Ishikawa (cell line): ENCODE measurements at regions not wholly inside any gene's neighbourhood (a gene's known extent, or its start where the extent isn't known, plus 50 kb on each side); places are given as distances from the start of the nearest gene placed in this dataset.

ENCODE experiments used
- CEBPB ChIP-seq: IDR thresholded peaks from 2 replicates; pipeline ENCODE4 v1.6.1; 2012
- CREB1 ChIP-seq: IDR thresholded peaks from 2 replicates; pipeline ENCODE4 v1.6.1; 2012; ENCODE audit warnings: low read depth
- EGR1 ChIP-seq: IDR thresholded peaks from 2 replicates; pipeline ENCODE4 v1.6.1; 2012
- EP300 ChIP-seq: IDR thresholded peaks from 2 replicates; pipeline ENCODE4 v1.6.1; 2012; ENCODE audit warnings: borderline replicate concordance
- FOXM1 ChIP-seq: IDR thresholded peaks from 2 replicates; pipeline ENCODE4 v1.6.1; 2012; ENCODE audit warnings: low read depth, borderline replicate concordance
- MAX ChIP-seq: IDR thresholded peaks from 2 replicates; pipeline ENCODE4 v1.6.1; 2012
- NFIC ChIP-seq: IDR thresholded peaks from 2 replicates; pipeline ENCODE4 v1.6.1; 2012
- RAD21 ChIP-seq: IDR thresholded peaks from 2 replicates; pipeline ENCODE4 v1.6.1; 2012; ENCODE audit warnings: low read depth
- REST ChIP-seq: IDR thresholded peaks from 2 replicates; pipeline ENCODE4 v1.6.1; 2012; ENCODE audit warnings: low read depth, mild to moderate bottlenecking
- TAF1 ChIP-seq: IDR thresholded peaks from 2 replicates; pipeline ENCODE4 v1.6.1; 2012; ENCODE audit warnings: low read depth, mild to moderate bottlenecking
- TCF12 ChIP-seq: IDR thresholded peaks from 2 replicates; pipeline ENCODE4 v1.6.1; 2012; ENCODE audit warnings: low read depth
- TEAD4 ChIP-seq: IDR thresholded peaks from 2 replicates; pipeline ENCODE4 v1.6.1; 2012
- USF1 ChIP-seq: IDR thresholded peaks from 2 replicates; pipeline ENCODE4 v1.6.1; 2012
- YY1 ChIP-seq: IDR thresholded peaks from 2 replicates; pipeline ENCODE4 v1.6.1; 2012; ENCODE audit warnings: low read depth
- ZBTB7A ChIP-seq: IDR thresholded peaks from 2 replicates; pipeline ENCODE4 v1.6.1; 2012; ENCODE audit warnings: low read depth

GRCh38 chr13:70758932-70759331 lies 650.7 kb upstream of the KLHL1 start:
- TF ChIP-seq EGR1 (no peak), ZBTB7A (no peak), RAD21 (no peak), EP300 (no peak), MAX (no peak), REST (no peak), USF1 (no peak), YY1 (no peak), TCF12 (no peak), FOXM1 (no peak), TEAD4 (no peak), TAF1 (no peak), CREB1 (no peak), CEBPB (no peak), NFIC (no peak)

- TF ChIP-seq RAD21 (no peak), MAX (no peak), FOXM1 (no peak), EP300 (no peak), YY1 (no peak), REST (no peak), TEAD4 (no peak), NFIC (no peak), USF1 (no peak), CEBPB (no peak), TAF1 (no peak), TCF12 (no peak), CREB1 (no peak), EGR1 (no peak), ZBTB7A (no peak)
Measured at GRCh38 chr13:70756088-70756487, 647.8 kb upstream of the KLHL1 start.

- TF ChIP-seq RAD21 = no peak
- no peak for TF ChIP-seq EGR1
- no peak for TF ChIP-seq CEBPB
- no peak for TF ChIP-seq YY1
- TF ChIP-seq USF1 = no peak
- no peak for TF ChIP-seq TAF1
- TF ChIP-seq CREB1 = no peak
- TF ChIP-seq FOXM1 = no peak
- no peak for TF ChIP-seq TCF12
- no peak for TF ChIP-seq ZBTB7A
- TF ChIP-seq EP300 = no peak
Measured at GRCh38 chr13:70755456-70755855, 647.2 kb upstream of the KLHL1 start.

- no peak for TF ChIP-seq EP300
- no peak for TF ChIP-seq MAX
- TF ChIP-seq ZBTB7A = no peak
- TF ChIP-seq EGR1 = no peak
- TF ChIP-seq RAD21 = no peak
- TF ChIP-seq USF1 = no peak
- no peak for TF ChIP-seq TAF1
- TF ChIP-seq NFIC = no peak
- TF ChIP-seq TEAD4 = no peak
- TF ChIP-seq CREB1 = no peak
- TF ChIP-seq REST = no peak
- no peak for TF ChIP-seq CEBPB
- TF ChIP-seq TCF12 = no peak
Measured at GRCh38 chr13:70747262-70747661, 639.0 kb upstream of the KLHL1 start.
